ENCODE measurements at regions not wholly inside any gene's neighbourhood (a gene's known extent, or its start where the extent isn't known, plus 50 kb on each side); places are given as distances from the start of the nearest gene placed in this dataset.

DNA sequence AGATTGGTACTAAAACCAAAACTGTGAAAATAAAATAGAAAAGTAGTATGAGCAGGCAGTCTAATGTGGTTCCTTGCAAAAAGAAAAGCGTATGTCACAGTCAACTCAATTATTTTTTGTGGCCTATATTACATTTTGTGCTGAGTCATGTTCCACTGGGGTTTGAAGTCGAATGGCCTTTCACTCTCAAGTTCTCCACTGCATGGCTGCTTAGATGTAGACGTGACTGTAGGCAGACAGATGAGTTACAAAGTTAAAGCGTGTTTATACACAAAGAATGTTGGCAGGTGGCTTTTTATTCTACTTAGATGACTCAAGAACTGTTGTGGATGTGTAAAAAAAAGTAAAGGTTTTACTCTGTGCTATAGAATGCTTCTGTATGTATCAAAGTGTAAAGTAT is 133.9 kb downstream of the SLITRK6 start:
- H3K4me1 ChIP-seq (ENCODE audit: control insufficient read depth, insufficient read depth, low read length) = no peaks in the 10 kb centered on the region
- H3K27me3 ChIP-seq (ENCODE audit: control insufficient read depth in 1 of 2, insufficient read depth in 2 of 2, low read length in 2 of 2) = no peaks in the 10 kb centered on the region
- H3K4me3 ChIP-seq (ENCODE audit: low read length in 2 of 2) = no peak overlapping the region
- H3K27ac ChIP-seq (ENCODE audit: low read length) = no peak overlapping the region
- no peak overlapping the region for H3K9ac ChIP-seq (ENCODE audit: low read length in 2 of 2)
- H3K36me3 ChIP-seq (ENCODE audit: control insufficient read depth in 2 of 2, insufficient read depth in 2 of 2, low read length in 2 of 2) = no peaks in the 10 kb centered on the region
- H3K9me3 ChIP-seq (ENCODE audit: control insufficient read depth in 2 of 2, low read length in 2 of 2) = no peaks in the 10 kb centered on the region

DNA sequence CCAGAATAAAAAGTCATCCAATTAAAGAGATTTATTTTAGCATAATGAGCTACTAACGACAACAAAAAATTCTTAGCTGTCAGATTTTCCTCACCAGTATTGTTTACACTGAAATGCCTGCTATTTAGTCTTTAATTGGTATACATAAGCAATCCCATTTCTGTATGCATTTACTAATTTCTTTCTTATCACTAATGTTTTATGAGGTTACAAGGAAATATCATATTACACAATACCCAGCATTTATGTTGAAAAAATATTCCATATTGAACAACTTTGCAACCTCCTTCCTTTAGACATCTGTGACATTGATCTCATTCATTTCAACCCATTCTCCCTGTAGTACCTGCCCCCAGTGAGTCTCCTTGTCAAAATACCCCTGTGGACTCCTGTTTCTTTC is 135.4 kb downstream of the SLITRK6 start:
- Histone ChIP-seq H3K4me3 (ENCODE audit: low read length in 2 of 2) (no peak overlapping the region), H3K27me3 (ENCODE audit: control insufficient read depth in 1 of 2, insufficient read depth in 2 of 2, low read length in 2 of 2) (no peaks in the 10 kb centered on the region), H3K4me1 (ENCODE audit: control insufficient read depth, insufficient read depth, low read length) (no peaks in the 10 kb centered on the region), H3K9me3 (ENCODE audit: control insufficient read depth in 2 of 2, low read length in 2 of 2) (no peaks in the 10 kb centered on the region), H3K9ac (ENCODE audit: low read length in 2 of 2) (no peak overlapping the region), H3K36me3 (ENCODE audit: control insufficient read depth in 2 of 2, insufficient read depth in 2 of 2, low read length in 2 of 2) (no peaks in the 10 kb centered on the region), H3K27ac (ENCODE audit: low read length) (no peak overlapping the region)

DNA sequence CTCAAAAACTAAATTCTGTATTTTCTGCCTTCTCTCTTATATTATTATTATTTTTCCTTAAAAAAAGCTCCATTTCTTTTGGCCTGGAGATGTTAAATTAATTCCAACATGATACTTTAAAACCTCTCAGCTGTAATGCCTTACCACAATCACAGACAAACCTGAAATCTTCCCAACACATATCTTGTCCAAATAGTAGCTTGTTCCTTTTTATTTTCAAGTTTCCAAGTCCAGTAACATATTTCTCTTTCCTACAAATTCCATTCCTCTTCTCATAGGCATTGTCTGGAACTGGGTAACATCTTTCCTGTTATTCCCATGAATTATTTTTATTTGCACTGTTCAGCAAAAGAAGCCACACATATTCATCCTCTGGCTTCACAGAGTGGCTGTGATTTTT is 137.0 kb downstream of the SLITRK6 start:
- Histone ChIP-seq H3K9me3 (ENCODE audit: control insufficient read depth in 2 of 2, low read length in 2 of 2) (no peaks in the 10 kb centered on the region), H3K27ac (ENCODE audit: low read length) (no peak overlapping the region), H3K4me3 (ENCODE audit: low read length in 2 of 2) (no peak overlapping the region), H3K9ac (ENCODE audit: low read length in 2 of 2) (no peak overlapping the region), H3K4me1 (ENCODE audit: control insufficient read depth, insufficient read depth, low read length) (no peaks in the 10 kb centered on the region), H3K36me3 (ENCODE audit: control insufficient read depth in 2 of 2, insufficient read depth in 2 of 2, low read length in 2 of 2) (no peaks in the 10 kb centered on the region), H3K27me3 (ENCODE audit: control insufficient read depth in 1 of 2, insufficient read depth in 2 of 2, low read length in 2 of 2) (no peaks in the 10 kb centered on the region)

DNA sequence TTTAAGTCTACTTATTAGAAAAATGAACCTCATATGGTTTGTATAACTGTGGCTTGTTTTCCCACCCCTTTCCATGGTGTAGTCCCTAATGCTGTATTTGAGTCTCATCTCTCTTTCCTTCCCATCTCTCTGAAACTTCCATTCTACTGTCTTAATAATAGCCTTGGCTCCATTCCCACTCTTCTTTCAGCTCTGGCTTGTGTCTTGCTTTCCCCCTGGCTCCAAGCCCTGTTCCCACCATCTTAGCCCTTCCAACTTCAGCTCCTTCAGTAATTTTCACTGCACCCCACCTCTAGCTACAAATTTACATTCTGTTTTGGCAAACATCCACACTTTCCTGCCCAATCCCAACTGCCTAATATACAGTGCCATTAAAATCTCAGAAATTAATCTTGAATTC is 137.5 kb downstream of the SLITRK6 start:
- no peaks in the 10 kb centered on the region for H3K27me3 ChIP-seq (ENCODE audit: control insufficient read depth in 1 of 2, insufficient read depth in 2 of 2, low read length in 2 of 2)
- H3K36me3 ChIP-seq (ENCODE audit: control insufficient read depth in 2 of 2, insufficient read depth in 2 of 2, low read length in 2 of 2) = no peaks in the 10 kb centered on the region
- H3K9ac ChIP-seq (ENCODE audit: low read length in 2 of 2) = no peak overlapping the region
- H3K4me1 ChIP-seq (ENCODE audit: control insufficient read depth, insufficient read depth, low read length) = no peaks in the 10 kb centered on the region
- H3K27ac ChIP-seq (ENCODE audit: low read length) = no peak overlapping the region
- no peaks in the 10 kb centered on the region for H3K9me3 ChIP-seq (ENCODE audit: control insufficient read depth in 2 of 2, low read length in 2 of 2)
- peak overlapping the region in 1 of 2 donors; percentile 13 for H3K4me3 ChIP-seq (ENCODE audit: low read length in 2 of 2)

DNA sequence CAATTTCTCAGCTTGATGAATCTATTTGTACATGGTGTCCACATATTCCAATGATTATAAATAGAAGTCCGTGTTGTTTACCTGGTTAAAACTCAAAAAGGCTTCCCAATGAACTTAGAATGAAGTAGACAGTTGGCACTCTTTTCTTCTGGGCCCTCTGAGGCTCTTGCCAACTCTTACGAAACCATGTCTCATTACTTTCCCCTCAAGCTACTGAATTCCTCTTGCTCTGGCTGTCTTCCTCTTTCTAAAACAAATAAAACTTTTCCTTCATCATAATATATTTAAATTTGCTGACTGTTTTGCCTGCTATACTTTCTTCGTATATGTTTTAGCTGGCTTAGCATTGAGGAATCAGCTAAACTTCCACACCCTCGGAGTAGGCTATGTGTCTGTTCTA is 139.7 kb downstream of the SLITRK6 start:
- Histone ChIP-seq H3K27me3 (ENCODE audit: control insufficient read depth in 1 of 2, insufficient read depth in 2 of 2, low read length in 2 of 2) (no peaks in the 10 kb centered on the region), H3K4me3 (ENCODE audit: low read length in 2 of 2) (no peak overlapping the region), H3K27ac (ENCODE audit: low read length) (no peak overlapping the region), H3K9ac (ENCODE audit: low read length in 2 of 2) (no peak overlapping the region), H3K36me3 (ENCODE audit: control insufficient read depth in 2 of 2, insufficient read depth in 2 of 2, low read length in 2 of 2) (no peaks in the 10 kb centered on the region), H3K9me3 (ENCODE audit: control insufficient read depth in 2 of 2, low read length in 2 of 2) (no peaks in the 10 kb centered on the region), H3K4me1 (ENCODE audit: control insufficient read depth, insufficient read depth, low read length) (no peaks in the 10 kb centered on the region)

DNA sequence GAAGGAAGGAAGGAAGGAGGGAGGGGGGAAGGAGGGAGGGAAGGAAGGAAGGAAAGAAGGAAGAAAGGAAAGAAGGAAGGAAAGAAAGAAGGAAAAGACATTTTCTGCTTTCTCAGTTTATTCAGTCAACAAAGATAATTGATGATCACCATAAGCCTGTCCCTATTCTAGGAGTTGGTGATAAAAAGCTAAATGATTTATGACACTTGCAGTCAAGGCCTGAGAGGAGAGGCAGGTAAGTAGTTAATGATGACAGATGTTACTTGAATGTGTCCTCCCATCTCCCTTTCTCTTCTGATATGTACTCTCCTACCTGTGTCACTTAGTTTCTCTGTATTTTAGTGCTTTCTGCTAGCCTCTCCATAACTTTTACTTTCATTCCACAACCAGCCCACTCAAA is 141.3 kb downstream of the SLITRK6 start:
- Histone ChIP-seq H3K4me1 (ENCODE audit: control insufficient read depth, insufficient read depth, low read length) (no peaks in the 10 kb centered on the region), H3K9me3 (ENCODE audit: control insufficient read depth in 2 of 2, low read length in 2 of 2) (no peaks in the 10 kb centered on the region), H3K27me3 (ENCODE audit: control insufficient read depth in 1 of 2, insufficient read depth in 2 of 2, low read length in 2 of 2) (no peaks in the 10 kb centered on the region), H3K36me3 (ENCODE audit: control insufficient read depth in 2 of 2, insufficient read depth in 2 of 2, low read length in 2 of 2) (no peaks in the 10 kb centered on the region), H3K27ac (ENCODE audit: low read length) (no peak overlapping the region), H3K9ac (ENCODE audit: low read length in 2 of 2) (no peak overlapping the region), H3K4me3 (ENCODE audit: low read length in 2 of 2) (no peak overlapping the region)

DNA sequence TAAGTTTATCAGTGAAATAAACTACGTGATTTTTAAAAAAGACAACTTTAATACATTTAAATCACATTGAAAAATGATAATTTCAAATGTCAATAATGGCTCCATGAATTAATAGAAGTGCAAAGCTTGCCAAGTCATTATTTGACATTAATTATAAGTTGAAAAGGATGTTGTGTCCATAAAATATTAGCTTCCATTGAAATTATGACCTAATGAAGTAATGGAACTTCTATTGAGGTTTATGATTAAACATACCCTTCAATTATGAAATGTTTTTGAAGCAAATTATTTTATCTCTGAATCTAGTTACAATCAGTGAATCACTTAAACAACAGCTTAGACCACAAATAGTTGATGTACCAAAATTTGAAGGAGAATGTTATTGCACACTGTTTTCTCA is 144.2 kb downstream of the SLITRK6 start:
- no peaks in the 10 kb centered on the region for H3K4me1 ChIP-seq (ENCODE audit: control insufficient read depth, insufficient read depth, low read length)
- H3K27me3 ChIP-seq (ENCODE audit: control insufficient read depth in 1 of 2, insufficient read depth in 2 of 2, low read length in 2 of 2) = no peaks in the 10 kb centered on the region
- H3K9me3 ChIP-seq (ENCODE audit: control insufficient read depth in 2 of 2, low read length in 2 of 2) = no peaks in the 10 kb centered on the region
- H3K4me3 ChIP-seq (ENCODE audit: low read length in 2 of 2) = no peak overlapping the region
- H3K9ac ChIP-seq (ENCODE audit: low read length in 2 of 2) = no peak overlapping the region
- no peaks in the 10 kb centered on the region for H3K36me3 ChIP-seq (ENCODE audit: control insufficient read depth in 2 of 2, insufficient read depth in 2 of 2, low read length in 2 of 2)
- H3K27ac ChIP-seq (ENCODE audit: low read length) = no peak overlapping the region

DNA sequence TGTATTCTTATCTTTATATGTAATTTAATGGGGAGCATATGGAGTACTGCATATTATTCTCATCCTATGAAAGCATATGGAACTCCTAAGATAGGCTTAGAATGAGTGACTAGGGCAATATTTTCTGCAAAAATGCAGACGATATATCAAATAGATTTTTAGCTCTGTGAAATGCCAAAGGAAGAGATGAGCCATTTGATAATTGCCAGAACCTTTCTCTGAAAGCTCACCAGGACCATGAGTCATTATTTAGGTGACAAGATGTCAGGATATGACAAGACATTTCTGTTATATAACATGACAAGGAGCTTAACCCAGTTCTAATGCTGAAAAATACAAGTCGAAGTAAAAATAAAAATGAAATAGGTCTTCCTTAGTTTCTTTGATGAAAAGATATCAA is 145.0 kb downstream of the SLITRK6 start:
- Histone ChIP-seq H3K27ac (ENCODE audit: low read length) (no peak overlapping the region), H3K27me3 (ENCODE audit: control insufficient read depth in 1 of 2, insufficient read depth in 2 of 2, low read length in 2 of 2) (no peaks in the 10 kb centered on the region), H3K4me1 (ENCODE audit: control insufficient read depth, insufficient read depth, low read length) (no peaks in the 10 kb centered on the region), H3K9me3 (ENCODE audit: control insufficient read depth in 2 of 2, low read length in 2 of 2) (no peaks in the 10 kb centered on the region), H3K36me3 (ENCODE audit: control insufficient read depth in 2 of 2, insufficient read depth in 2 of 2, low read length in 2 of 2) (no peaks in the 10 kb centered on the region), H3K9ac (ENCODE audit: low read length in 2 of 2) (no peak overlapping the region), H3K4me3 (ENCODE audit: low read length in 2 of 2) (no peak overlapping the region)

DNA sequence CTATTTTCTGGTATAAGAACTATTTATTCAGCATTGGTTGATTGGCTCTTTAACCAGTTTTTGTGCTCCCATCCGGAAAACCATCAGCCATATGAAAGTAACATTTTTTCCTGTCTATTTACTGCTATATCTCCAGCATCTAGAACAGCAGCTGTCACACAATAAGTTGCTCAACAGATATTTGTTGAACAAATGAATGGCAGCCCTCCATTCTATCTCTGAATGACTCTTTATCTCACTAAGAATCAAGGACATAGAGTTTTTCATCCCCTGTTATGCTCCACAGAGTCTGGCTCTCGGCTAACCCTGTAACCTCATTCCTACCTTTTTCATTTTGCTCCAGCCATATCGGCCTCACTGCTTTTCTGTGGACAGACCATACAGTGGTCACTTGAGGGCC is 145.5 kb downstream of the SLITRK6 start:
- no peak overlapping the region for H3K27ac ChIP-seq (ENCODE audit: low read length)
- no peaks in the 10 kb centered on the region for H3K27me3 ChIP-seq (ENCODE audit: control insufficient read depth in 1 of 2, insufficient read depth in 2 of 2, low read length in 2 of 2)
- H3K4me1 ChIP-seq (ENCODE audit: control insufficient read depth, insufficient read depth, low read length) = no peaks in the 10 kb centered on the region
- H3K9me3 ChIP-seq (ENCODE audit: control insufficient read depth in 2 of 2, low read length in 2 of 2) = no peaks in the 10 kb centered on the region
- H3K9ac ChIP-seq (ENCODE audit: low read length in 2 of 2) = no peak overlapping the region
- H3K4me3 ChIP-seq (ENCODE audit: low read length in 2 of 2) = no peak overlapping the region
- H3K36me3 ChIP-seq (ENCODE audit: control insufficient read depth in 2 of 2, insufficient read depth in 2 of 2, low read length in 2 of 2) = no peaks in the 10 kb centered on the region

DNA sequence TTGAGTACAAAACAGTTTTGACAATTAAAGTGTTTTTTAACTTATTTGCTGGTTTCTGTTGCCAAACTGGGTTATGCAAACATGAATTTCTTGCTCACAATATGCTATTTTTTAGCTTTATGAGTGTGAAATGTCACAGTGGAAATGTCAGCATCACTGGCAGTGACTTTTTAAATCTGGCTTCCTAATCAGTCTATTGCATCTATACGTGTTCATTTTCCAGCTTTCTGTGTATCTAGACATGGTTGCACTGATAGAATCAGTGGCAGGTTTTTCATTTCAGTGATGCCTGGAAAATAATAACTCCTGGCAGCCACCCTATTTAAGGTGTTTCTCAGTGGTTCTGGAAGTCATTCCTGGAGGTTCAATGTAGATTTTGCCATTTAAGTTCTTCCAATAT is 146.7 kb downstream of the SLITRK6 start:
- H3K9ac ChIP-seq (ENCODE audit: low read length in 2 of 2) = no peak overlapping the region
- H3K4me3 ChIP-seq (ENCODE audit: low read length in 2 of 2) = no peak overlapping the region
- no peaks in the 10 kb centered on the region for H3K9me3 ChIP-seq (ENCODE audit: control insufficient read depth in 2 of 2, low read length in 2 of 2)
- no peaks in the 10 kb centered on the region for H3K4me1 ChIP-seq (ENCODE audit: control insufficient read depth, insufficient read depth, low read length)
- H3K27ac ChIP-seq (ENCODE audit: low read length) = no peak overlapping the region
- no peaks in the 10 kb centered on the region for H3K36me3 ChIP-seq (ENCODE audit: control insufficient read depth in 2 of 2, insufficient read depth in 2 of 2, low read length in 2 of 2)
- H3K27me3 ChIP-seq (ENCODE audit: control insufficient read depth in 1 of 2, insufficient read depth in 2 of 2, low read length in 2 of 2) = no peaks in the 10 kb centered on the region

DNA sequence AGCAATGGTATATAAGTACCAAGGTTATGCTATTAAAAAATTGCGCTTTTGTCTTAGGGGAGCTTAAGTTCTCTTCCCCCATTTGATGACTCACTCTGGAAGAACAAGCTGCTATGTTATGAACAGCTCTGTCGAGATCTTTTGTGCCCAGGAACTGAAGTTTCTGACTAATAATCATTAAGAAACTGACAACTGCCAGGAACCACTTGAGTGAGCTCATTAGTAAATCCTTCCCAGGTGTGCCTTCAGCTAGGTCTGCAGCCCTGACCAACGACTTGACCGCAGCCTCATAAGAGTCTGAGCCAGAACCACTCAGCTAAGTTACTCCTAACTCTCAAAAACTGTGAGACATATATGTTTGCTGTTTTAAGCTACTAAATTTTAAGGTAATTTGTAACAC is 147.8 kb downstream of the SLITRK6 start:
- no peaks in the 10 kb centered on the region for H3K9me3 ChIP-seq (ENCODE audit: control insufficient read depth in 2 of 2, low read length in 2 of 2)
- H3K9ac ChIP-seq (ENCODE audit: low read length in 2 of 2) = no peak overlapping the region
- H3K36me3 ChIP-seq (ENCODE audit: control insufficient read depth in 2 of 2, insufficient read depth in 2 of 2, low read length in 2 of 2) = no peaks in the 10 kb centered on the region
- H3K4me1 ChIP-seq (ENCODE audit: control insufficient read depth, insufficient read depth, low read length) = no peaks in the 10 kb centered on the region
- H3K27ac ChIP-seq (ENCODE audit: low read length) = no peak overlapping the region
- no peak overlapping the region for H3K4me3 ChIP-seq (ENCODE audit: low read length in 2 of 2)
- no peaks in the 10 kb centered on the region for H3K27me3 ChIP-seq (ENCODE audit: control insufficient read depth in 1 of 2, insufficient read depth in 2 of 2, low read length in 2 of 2)

DNA sequence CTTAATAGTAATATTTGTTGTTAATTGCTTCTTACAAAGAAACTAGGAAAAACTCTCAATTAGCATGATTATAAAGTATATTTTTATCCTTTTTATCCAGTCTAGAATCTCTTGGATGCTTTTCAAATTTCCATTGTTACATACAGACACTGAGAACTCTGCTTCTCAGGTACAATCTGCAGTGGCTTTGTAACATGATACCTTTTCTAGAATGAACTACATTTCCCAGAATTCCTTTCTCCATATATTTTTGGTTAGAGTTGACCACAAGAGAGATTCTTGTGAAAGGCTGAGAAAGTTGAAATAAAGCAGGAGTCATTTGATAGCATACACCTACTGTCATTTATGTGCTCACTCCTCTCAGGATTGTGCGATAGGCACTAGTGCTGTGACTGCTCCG is 148.6 kb downstream of the SLITRK6 start:
- no peak overlapping the region for H3K4me3 ChIP-seq (ENCODE audit: low read length in 2 of 2)
- no peaks in the 10 kb centered on the region for H3K4me1 ChIP-seq (ENCODE audit: control insufficient read depth, insufficient read depth, low read length)
- no peaks in the 10 kb centered on the region for H3K9me3 ChIP-seq (ENCODE audit: control insufficient read depth in 2 of 2, low read length in 2 of 2)
- no peak overlapping the region for H3K9ac ChIP-seq (ENCODE audit: low read length in 2 of 2)
- no peaks in the 10 kb centered on the region for H3K36me3 ChIP-seq (ENCODE audit: control insufficient read depth in 2 of 2, insufficient read depth in 2 of 2, low read length in 2 of 2)
- H3K27ac ChIP-seq (ENCODE audit: low read length) = no peak overlapping the region
- H3K27me3 ChIP-seq (ENCODE audit: control insufficient read depth in 1 of 2, insufficient read depth in 2 of 2, low read length in 2 of 2) = no peaks in the 10 kb centered on the region

Data from stomach smooth muscle (tissue), 2 donors.